ENCODE measurements at regions not wholly inside any gene's neighbourhood (a gene's known extent, or its start where the extent isn't known, plus 50 kb on each side); places are given as distances from the start of the nearest gene placed in this dataset.

GRCh38 chr18:27377251-27377650, 192.1 kb upstream of the CHST9 start:
- WGBS (ENCODE audit: insufficient coverage), result no CpG with 5 or more reads among the region's 1 CpG

GRCh38 chr18:27372386-27372785, 187.3 kb upstream of the CHST9 start:
- Histone ChIP-seq H3K27ac (ENCODE audit: low read depth in 1 of 2, low read length in 2 of 2) (no peak overlapping the region), H3K79me2 (ENCODE audit: insufficient read depth, low read length) (no peaks in the 10 kb centered on the region), H4K20me1 (ENCODE audit: insufficient read depth, low read length) (no peaks in the 10 kb centered on the region), H3K9ac (ENCODE audit: insufficient read depth, low read length, poor library complexity, severe bottlenecking) (no peak overlapping the region), H3K4me2 (replicated peaks; ENCODE audit: extremely low read depth, low read length, poor library complexity, severe bottlenecking) (no peak overlapping the region), H3K4me3 (replicated peaks in 1 of 3; ENCODE audit: low read depth in 2 of 3, low read length in 3 of 3) (no peak overlapping the region), H3K36me3 (replicated peaks in 1 of 2; ENCODE audit: control insufficient read depth in 1 of 2, insufficient read depth in 2 of 2, low read length in 2 of 2) (no peaks in the 10 kb centered on the region), H3K4me1 (ENCODE audit: control insufficient read depth in 1 of 2, insufficient read depth in 2 of 2, low read length in 2 of 2) (no peaks in the 10 kb centered on the region), H3K9me3 (replicated peaks in 1 of 2; ENCODE audit: control insufficient read depth in 1 of 2, insufficient read depth in 1 of 2, low read length in 2 of 2) (no peaks in the 10 kb centered on the region), H2AFZ (ENCODE audit: insufficient read depth, low read depth, low read length, poor library complexity, severe bottlenecking) (no peak overlapping the region), H3K27me3 (ENCODE audit: control insufficient read depth in 2 of 2, insufficient read depth in 2 of 2, low read length in 2 of 2) (no peaks in the 10 kb centered on the region)
- no peaks in the 10 kb centered on the region for H3K4me1 Mint-ChIP-seq
- H3K27me3 Mint-ChIP-seq (ENCODE audit: low read depth in 3 of 3), result peaks cover 0 to 2% (median 0%) of the 10 kb centered on the region in 3 donors
- no peak for TF ChIP-seq CTCF (IDR thresholded peaks at IDR 0.05)
- H3K9me3 Mint-ChIP-seq, result peaks cover 0 to 5% (median 0%) of the 10 kb centered on the region in 7 donors
- intact Hi-C loops (cut with micrococcal nuclease), result no loop called here
- WGBS (ENCODE audit: insufficient coverage), result 0% methylated on average over 1 of the region's 1 CpG
- H3K4me3 Mint-ChIP-seq, result no peak overlapping the region
- no peaks in the 10 kb centered on the region for H3K36me3 Mint-ChIP-seq
- no peak overlapping the region for H3K27ac Mint-ChIP-seq
- DNase-seq, result no peak

More at GRCh38 chr18:27377251-27377650, 192.1 kb upstream of the CHST9 start:
- Histone ChIP-seq H3K4me3 (replicated peaks in 1 of 3; ENCODE audit: low read depth in 2 of 3, low read length in 3 of 3) (no peak overlapping the region), H3K27me3 (ENCODE audit: control insufficient read depth in 2 of 2, insufficient read depth in 2 of 2, low read length in 2 of 2) (no peaks in the 10 kb centered on the region), H3K4me2 (replicated peaks; ENCODE audit: extremely low read depth, low read length, poor library complexity, severe bottlenecking) (no peak overlapping the region), H3K4me1 (ENCODE audit: control insufficient read depth in 1 of 2, insufficient read depth in 2 of 2, low read length in 2 of 2) (no peaks in the 10 kb centered on the region), H2AFZ (ENCODE audit: insufficient read depth, low read depth, low read length, poor library complexity, severe bottlenecking) (no peak overlapping the region), H3K9ac (ENCODE audit: insufficient read depth, low read length, poor library complexity, severe bottlenecking) (no peak overlapping the region), H4K20me1 (ENCODE audit: insufficient read depth, low read length) (no peaks in the 10 kb centered on the region), H3K36me3 (replicated peaks in 1 of 2; ENCODE audit: control insufficient read depth in 1 of 2, insufficient read depth in 2 of 2, low read length in 2 of 2) (no peaks in the 10 kb centered on the region), H3K79me2 (ENCODE audit: insufficient read depth, low read length) (no peaks in the 10 kb centered on the region), H3K27ac (ENCODE audit: low read depth in 1 of 2, low read length in 2 of 2) (no peak overlapping the region), H3K9me3 (replicated peaks in 1 of 2; ENCODE audit: control insufficient read depth in 1 of 2, insufficient read depth in 1 of 2, low read length in 2 of 2) (no peaks in the 10 kb centered on the region)
- intact Hi-C loops (cut with micrococcal nuclease), result no loop called here
- Mint-ChIP-seq H3K27me3 (ENCODE audit: low read depth in 3 of 3) (peaks cover 0 to 2% (median 0%) of the 10 kb centered on the region in 3 donors), H3K9me3 (peaks cover 0 to 4% (median 0%) of the 10 kb centered on the region in 7 donors), H3K4me3 (no peak overlapping the region), H3K36me3 (no peaks in the 10 kb centered on the region), H3K4me1 (no peaks in the 10 kb centered on the region), H3K27ac (no peak overlapping the region)
- no peak for DNase-seq
- TF ChIP-seq CTCF (IDR thresholded peaks at IDR 0.05), result no peak
